ENCODE measurements at regions not wholly inside any gene's neighbourhood (a gene's known extent, or its start where the extent isn't known, plus 50 kb on each side); places are given as distances from the start of the nearest gene placed in this dataset.

GRCh38 chrX:134173541-134174272, 63.3 kb upstream of the CCDC160 start:
- DNase-seq: peak in 1 of 2 donors; percentile 4

DNA sequence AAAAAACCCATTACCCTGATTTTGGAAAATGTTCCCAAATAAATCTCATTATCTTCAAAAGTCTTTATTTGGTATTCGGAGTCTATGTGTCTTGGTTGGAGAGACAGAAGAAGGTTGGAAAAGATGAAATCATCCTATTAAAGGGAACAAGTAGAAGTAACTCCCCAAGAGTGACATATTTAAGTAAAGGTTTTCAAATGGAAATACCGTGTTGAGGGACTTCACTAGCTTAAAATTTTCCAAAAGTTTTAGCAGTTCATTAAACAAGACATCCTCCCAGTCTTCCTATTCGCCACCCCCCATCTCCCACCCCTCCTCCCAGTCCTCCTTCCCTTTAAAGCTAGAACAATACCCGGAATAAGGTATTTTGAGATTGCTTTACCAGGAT, 62.7 kb upstream of the CCDC160 start:
- no peak for DNase-seq

DNA sequence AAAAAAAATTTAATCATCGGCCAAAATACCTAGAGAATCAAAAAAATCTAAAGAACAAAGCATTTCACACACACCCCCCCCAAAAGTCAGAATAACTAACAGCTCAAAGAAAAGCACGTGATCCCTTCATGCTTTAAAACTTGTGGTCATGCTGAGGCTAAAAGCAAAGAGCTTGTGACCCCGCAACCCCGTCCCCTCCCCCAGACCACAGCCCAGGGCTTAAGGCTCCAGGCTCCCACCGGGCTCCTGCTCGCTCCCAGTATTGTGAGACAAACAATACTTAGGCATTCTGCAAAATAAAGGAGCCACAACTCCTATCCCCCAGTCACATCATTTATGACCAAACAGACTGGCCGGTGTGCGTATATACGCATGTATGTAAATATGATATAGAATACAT, 62.1 kb upstream of the CCDC160 start:
- no peak for DNase-seq

- no peak for DNase-seq
These were observed 59.5 kb upstream of the CCDC160 start for GRCh38 chrX:134177527-134177926.

GRCh38 chrX:134180601-134181274, 56.2 kb upstream of the CCDC160 start:
- DNase-seq: no peak

DNA sequence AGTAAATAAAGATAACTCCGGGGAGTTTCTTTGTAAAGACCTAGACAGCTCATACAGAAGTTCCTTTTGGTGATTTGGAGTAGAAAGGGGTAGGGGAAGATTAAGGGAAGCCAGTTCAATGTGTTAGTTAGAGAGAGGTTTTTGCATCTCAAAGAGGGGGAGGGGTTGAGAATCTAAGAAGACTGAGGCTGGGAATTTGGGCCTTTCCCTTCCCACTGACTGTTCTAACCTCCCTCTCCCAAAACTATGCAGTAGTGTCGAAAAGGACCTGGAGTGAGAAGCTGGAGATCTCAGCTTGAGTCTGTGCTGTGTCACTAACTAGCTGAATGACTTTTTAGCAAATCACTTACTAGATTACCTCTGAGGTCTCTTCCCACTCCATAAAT, 55.7 kb upstream of the CCDC160 start:
- DNase-seq: no peak

DNA sequence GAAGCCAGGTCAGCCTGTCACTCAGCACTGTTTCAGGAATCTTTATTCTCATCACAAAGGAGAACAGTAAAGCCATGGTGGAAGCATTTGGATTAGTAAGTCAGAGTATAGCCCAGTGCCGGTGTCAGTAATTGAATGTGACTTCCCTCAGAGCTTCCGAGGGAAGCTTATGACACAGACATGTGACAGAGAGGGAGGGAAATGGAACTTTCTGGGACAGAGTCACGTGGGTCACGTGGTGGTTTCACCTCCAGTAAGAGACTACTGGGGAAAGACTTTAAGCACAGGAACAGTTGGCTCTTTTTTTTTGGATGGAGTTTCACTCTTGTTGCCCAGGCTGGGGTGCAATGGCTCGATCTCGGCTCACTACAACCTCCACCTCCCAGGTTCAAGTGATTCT, 53.3 kb upstream of the CCDC160 start:
- no peak for DNase-seq

DNA sequence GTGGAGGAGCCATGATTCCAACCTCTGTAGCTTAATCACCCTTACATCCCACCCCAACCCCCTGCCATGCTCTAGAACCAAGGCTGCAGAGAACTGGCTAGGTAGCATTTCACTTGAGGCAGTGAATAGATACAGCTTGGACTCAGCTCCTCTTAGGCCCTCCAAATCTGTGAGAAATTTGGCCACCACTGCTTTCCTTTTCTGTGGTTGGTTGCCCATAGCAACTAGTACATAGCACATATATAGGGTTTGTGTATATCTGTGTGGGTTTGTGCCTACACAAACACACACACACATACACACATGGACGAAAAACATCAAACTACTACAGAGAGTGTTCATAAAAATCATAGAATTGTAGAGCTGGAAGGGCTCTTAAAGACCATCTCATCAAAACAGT, 52.0 kb upstream of the CCDC160 start:
- DNase-seq: no peak

DNA sequence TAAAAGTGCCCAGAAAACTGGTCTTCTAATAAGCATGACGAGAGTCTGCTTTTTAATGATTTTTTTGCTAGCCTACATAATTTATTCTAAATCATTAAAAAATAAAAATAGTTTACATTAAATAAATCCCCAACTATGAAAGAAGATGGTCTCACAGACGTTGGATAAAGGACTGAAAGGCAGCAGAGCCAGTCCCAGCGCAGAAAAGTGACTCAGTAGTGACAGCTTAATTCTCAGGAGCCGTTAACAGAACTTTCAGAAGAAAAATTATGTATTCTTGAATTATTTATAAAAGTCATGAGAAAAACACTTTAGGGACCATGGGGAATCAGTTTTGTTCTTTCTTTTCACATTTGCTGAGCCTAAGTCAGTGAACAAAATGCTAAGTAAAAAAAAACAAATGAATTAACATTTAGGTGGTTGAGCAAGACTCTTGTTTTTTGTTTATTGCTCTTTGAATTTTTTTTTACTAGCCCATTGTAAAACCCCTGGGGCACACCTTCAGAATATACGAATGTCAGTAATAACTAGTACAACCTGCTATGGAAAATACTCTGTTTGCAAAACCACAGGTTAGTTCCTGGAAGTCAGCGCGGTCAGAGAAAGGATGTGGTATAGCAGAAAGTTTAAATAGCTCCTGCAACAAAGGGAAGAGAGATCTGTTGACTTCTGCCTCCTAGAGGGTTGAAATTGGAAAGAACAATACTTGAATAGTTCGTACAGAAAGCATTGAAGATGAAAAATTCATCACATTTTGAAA, 50.4 kb upstream of the CCDC160 start:
- peak; percentile 67 to 77 for DNase-seq

Measured in CD4-positive, alpha-beta T cell treated with Interferon alpha-2 for 1 hour (primary cell).